ENCODE measurements at regions not wholly inside any gene's neighbourhood (a gene's known extent, or its start where the extent isn't known, plus 50 kb on each side); places are given as distances from the start of the nearest gene placed in this dataset.
"Not testable (repeated sequence)": the region's sequence is repeated elsewhere in the genome, so short reads cannot be mapped to it uniquely, and the experiment has no call there.

GRCh38 chr13:30065181-30065580, 214.8 kb upstream of the UBL3 start:
- no peak for DNase-seq (ENCODE audit: low spot score)

- DNase-seq (ENCODE audit: low spot score): no peak
These were observed 213.5 kb upstream of the UBL3 start for GRCh38 chr13:30063892-30064291.

- no peak for DNase-seq (ENCODE audit: low spot score)
These were observed 210.8 kb upstream of the UBL3 start for GRCh38 chr13:30061217-30061616.

GRCh38 chr13:30058429-30058828, 208.0 kb upstream of the UBL3 start:
- no peak for DNase-seq (ENCODE audit: low spot score)

GRCh38 chr13:30054546-30054945, 204.1 kb upstream of the UBL3 start:
- not testable (repeated sequence) for DNase-seq (ENCODE audit: low spot score)

GRCh38 chr13:30053939-30054338, 203.5 kb upstream of the UBL3 start:
- no peak for DNase-seq (ENCODE audit: low spot score)

- DNase-seq (ENCODE audit: low spot score): no peak
These were observed 201.7 kb upstream of the UBL3 start for GRCh38 chr13:30052120-30052519.

- no peak for DNase-seq (ENCODE audit: low spot score)
These were observed 201.2 kb upstream of the UBL3 start for GRCh38 chr13:30051531-30052060.

GRCh38 chr13:30049692-30050091, 199.3 kb upstream of the UBL3 start:
- DNase-seq (ENCODE audit: low spot score): no peak

- no peak for DNase-seq (ENCODE audit: low spot score)
These were observed 196.9 kb upstream of the UBL3 start for GRCh38 chr13:30047154-30047874.

- no peak for DNase-seq (ENCODE audit: low spot score)
These were observed 195.7 kb upstream of the UBL3 start for GRCh38 chr13:30045916-30046704.

- DNase-seq (ENCODE audit: low spot score): no peak
These were observed 194.5 kb upstream of the UBL3 start for GRCh38 chr13:30044932-30045331.

- no peak for DNase-seq (ENCODE audit: low spot score)
These were observed 193.2 kb upstream of the UBL3 start for GRCh38 chr13:30043631-30043925.

GRCh38 chr13:30042891-30043630, 192.6 kb upstream of the UBL3 start:
- no peak for DNase-seq (ENCODE audit: low spot score)

GRCh38 chr13:30042272-30042671, 191.9 kb upstream of the UBL3 start:
- DNase-seq (ENCODE audit: low spot score): no peak

GRCh38 chr13:30039511-30039911, 189.1 kb upstream of the UBL3 start:
- no peak for DNase-seq (ENCODE audit: low spot score)

GRCh38 chr13:30038884-30039283, 188.5 kb upstream of the UBL3 start:
- no peak for DNase-seq (ENCODE audit: low spot score)

- no peak for DNase-seq (ENCODE audit: low spot score)
These were observed 187.3 kb upstream of the UBL3 start for GRCh38 chr13:30037766-30038165.

GRCh38 chr13:30037306-30037705, 186.9 kb upstream of the UBL3 start:
- no peak for DNase-seq (ENCODE audit: low spot score)

GRCh38 chr13:30034458-30034795, 184.0 kb upstream of the UBL3 start:
- DNase-seq (ENCODE audit: low spot score): no peak

GRCh38 chr13:30033681-30034457, 183.5 kb upstream of the UBL3 start:
- DNase-seq (ENCODE audit: low spot score): no peak

- no peak for DNase-seq (ENCODE audit: low spot score)
These were observed 181.8 kb upstream of the UBL3 start for GRCh38 chr13:30032263-30032662.
